ENCODE measurements at regions not wholly inside any gene's neighbourhood (a gene's known extent, or its start where the extent isn't known, plus 50 kb on each side); places are given as distances from the start of the nearest gene placed in this dataset.

- DNase-seq = no peak
Observed at GRCh38 chr2:128838244-128838643, 519.6 kb upstream of the HS6ST1 start.

GRCh38 chr2:128841803-128842202, 523.1 kb upstream of the HS6ST1 start:
- no peak for DNase-seq

- DNase-seq = no peak
Observed at GRCh38 chr2:128867311-128867710, 548.6 kb upstream of the HS6ST1 start.

- no peak for DNase-seq
Observed at GRCh38 chr2:128867936-128868636, 549.4 kb upstream of the HS6ST1 start.

- DNase-seq = no peak
Observed at GRCh38 chr2:128868686-128869551, 550.3 kb upstream of the HS6ST1 start.

GRCh38 chr2:128874608-128875007, 555.9 kb upstream of the HS6ST1 start:
- DNase-seq = no peak

GRCh38 chr2:128876986-128877983, 558.6 kb upstream of the HS6ST1 start:
- DNase-seq = no peak

- DNase-seq = no peak
Observed at GRCh38 chr2:128879161-128879560, 560.5 kb upstream of the HS6ST1 start.

- no peak for DNase-seq
Observed at GRCh38 chr2:128894896-128895295, 576.2 kb upstream of the HS6ST1 start.

GRCh38 chr2:128901572-128902391, 583.1 kb upstream of the HS6ST1 start:
- no peak for DNase-seq

GRCh38 chr2:128903637-128904036, 585.0 kb upstream of the HS6ST1 start:
- no peak for DNase-seq

GRCh38 chr2:128911276-128911675, 592.6 kb upstream of the HS6ST1 start:
- DNase-seq = no peak

GRCh38 chr2:128914320-128914719, 595.7 kb upstream of the HS6ST1 start:
- no peak for DNase-seq

GRCh38 chr2:128921751-128922150, 603.1 kb upstream of the HS6ST1 start:
- DNase-seq = no peak

GRCh38 chr2:128922154-128922553, 603.5 kb upstream of the HS6ST1 start:
- no peak for DNase-seq

GRCh38 chr2:128925631-128926030, 607.0 kb upstream of the HS6ST1 start:
- DNase-seq = no peak

GRCh38 chr2:128930101-128930500, 611.4 kb upstream of the HS6ST1 start:
- no peak for DNase-seq

GRCh38 chr2:128940378-128940777, 621.7 kb upstream of the HS6ST1 start:
- DNase-seq = no peak

- DNase-seq = no peak
Observed at GRCh38 chr2:128941751-128942150, 623.1 kb upstream of the HS6ST1 start.

- DNase-seq = no peak
Observed at GRCh38 chr2:128949360-128949759, 630.7 kb upstream of the HS6ST1 start.

- no peak for DNase-seq
Observed at GRCh38 chr2:128950758-128951157, 632.1 kb upstream of the HS6ST1 start.

- DNase-seq = no peak
Observed at GRCh38 chr2:128958241-128958640, 639.6 kb upstream of the HS6ST1 start.

Data from CD4-positive, alpha-beta T cell treated with Interleukin-17A for 4 hours (primary cell).